ENCODE measurements at regions not wholly inside any gene's neighbourhood (a gene's known extent, or its start where the extent isn't known, plus 50 kb on each side); places are given as distances from the start of the nearest gene placed in this dataset.

DNA sequence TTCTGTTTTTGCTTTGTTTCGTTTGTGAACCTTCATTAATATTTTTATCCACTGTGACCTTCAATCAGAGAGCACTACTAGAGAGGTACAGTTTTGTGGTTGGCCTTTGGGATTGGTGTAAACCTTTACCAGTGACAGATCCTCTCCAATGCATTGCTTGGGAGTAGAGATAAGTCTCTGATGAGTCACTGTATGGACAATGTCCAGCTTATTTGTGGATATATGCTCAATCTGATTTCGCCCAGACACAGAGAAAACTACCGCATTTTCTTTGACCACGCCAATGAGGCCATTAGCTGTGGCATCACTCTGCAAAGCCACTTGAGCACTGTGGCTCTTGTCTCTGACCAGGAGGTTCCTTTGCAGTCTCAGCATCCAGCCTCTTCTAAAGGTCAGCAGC lies 964.7 kb downstream of the TUSC7 start:
- no peak for DNase-seq (ENCODE audit: extremely low spot score)
- ChIA-PET POLR2A (no interaction called here), CTCF (no interaction called here)

DNA sequence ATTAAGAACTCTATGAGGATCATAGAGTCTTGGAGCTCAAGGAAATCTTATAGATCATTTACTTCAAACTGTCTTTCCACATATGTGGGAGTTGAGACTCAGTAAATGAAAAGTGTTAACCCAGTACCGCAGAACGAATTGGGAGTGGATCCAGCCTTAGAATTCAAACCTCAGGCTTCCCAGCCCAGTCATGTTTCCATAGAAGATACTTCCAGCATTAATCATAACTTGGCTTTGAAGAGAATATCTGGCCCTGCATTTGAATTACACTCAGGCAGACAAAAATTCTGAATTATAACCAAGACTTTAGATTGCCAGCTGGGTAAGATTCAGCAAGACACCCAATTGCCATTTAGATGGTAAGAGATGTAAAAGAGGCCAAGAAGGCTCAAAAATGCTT lies 972.0 kb downstream of the TUSC7 start:
- ChIA-PET POLR2A (no interaction called here), CTCF (no interaction called here)
- TF ChIP-seq BHLHE40 (IDR thresholded peaks at IDR 0.05; ENCODE audit: borderline replicate concordance) (no peak), TARDBP (IDR thresholded peaks at IDR 0.05) (no peak), SUZ12 (IDR thresholded peaks at IDR 0.05) (no peak), ARNT (IDR thresholded peaks at IDR 0.05) (no peak), L3MBTL2 (conservative IDR thresholded peaks at IDR 0.05) (no peak), CTBP1 (IDR thresholded peaks at IDR 0.05; ENCODE audit: borderline replicate concordance) (no peak), ELF4 (IDR thresholded peaks at IDR 0.05) (no peak), FOXM1 (IDR thresholded peaks at IDR 0.05; ENCODE audit: borderline replicate concordance) (no peak), FOXK2 (IDR thresholded peaks at IDR 0.05) (no peak), FOXA1 (IDR thresholded peaks at IDR 0.05) (no peak), NFRKB (IDR thresholded peaks at IDR 0.05) (no peak), ZNF384 (IDR thresholded peaks at IDR 0.05) (no peak)
- TF ChIP-seq, protein P1, sequence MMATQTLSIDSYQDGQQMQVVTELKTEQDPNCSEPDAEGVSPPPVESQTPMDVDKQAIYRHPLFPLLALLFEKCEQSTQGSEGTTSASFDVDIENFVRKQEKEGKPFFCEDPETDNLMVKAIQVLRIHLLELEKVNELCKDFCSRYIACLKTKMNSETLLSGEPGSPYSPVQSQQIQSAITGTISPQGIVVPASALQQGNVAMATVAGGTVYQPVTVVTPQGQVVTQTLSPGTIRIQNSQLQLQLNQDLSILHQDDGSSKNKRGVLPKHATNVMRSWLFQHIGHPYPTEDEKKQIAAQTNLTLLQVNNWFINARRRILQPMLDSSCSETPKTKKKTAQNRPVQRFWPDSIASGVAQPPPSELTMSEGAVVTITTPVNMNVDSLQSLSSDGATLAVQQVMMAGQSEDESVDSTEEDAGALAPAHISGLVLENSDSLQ (IDR thresholded peaks at IDR 0.05): no peak
- no peak for DNase-seq (ENCODE audit: extremely low spot score)

More for the DNA sequence above, 964.7 kb downstream of the TUSC7 start:
- TF ChIP-seq SP1 (IDR thresholded peaks at IDR 0.05) (no peak), FOXK2 (IDR thresholded peaks at IDR 0.05) (no peak), ZNF384 (IDR thresholded peaks at IDR 0.05) (no peak)

DNA sequence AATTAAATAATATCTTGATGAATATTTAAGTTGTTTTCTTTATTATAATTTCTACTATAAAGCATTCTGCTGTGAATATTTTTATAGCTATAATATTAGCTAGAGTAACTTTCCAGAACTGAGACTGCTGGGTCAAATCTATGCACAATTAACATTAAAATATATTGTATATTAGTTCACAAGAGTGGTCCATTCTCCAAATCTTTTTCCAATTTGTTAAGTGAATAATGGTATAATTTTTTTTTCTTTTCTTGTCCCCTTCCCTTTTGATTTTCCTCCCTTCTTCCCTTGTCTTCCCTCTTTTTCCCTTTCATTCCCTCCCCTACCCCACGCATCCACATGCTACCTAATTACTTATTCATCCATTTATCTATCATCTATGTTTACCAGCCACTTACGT lies 977.5 kb downstream of the TUSC7 start:
- no peak for DNase-seq (ENCODE audit: extremely low spot score)
- ChIA-PET CTCF (no interaction called here), POLR2A (no interaction called here)
- TF ChIP-seq TARDBP (IDR thresholded peaks at IDR 0.05): no peak
- TF ChIP-seq NFRKB (IDR thresholded peaks at IDR 0.05): no peak
- TF ChIP-seq, protein P1 (IDR thresholded peaks at IDR 0.05): no peak
- no peak for TF ChIP-seq FOXK2 (IDR thresholded peaks at IDR 0.05)
- no peak for TF ChIP-seq SUZ12 (IDR thresholded peaks at IDR 0.05)
- no peak for TF ChIP-seq CTBP1 (IDR thresholded peaks at IDR 0.05; ENCODE audit: borderline replicate concordance)
- TF ChIP-seq ZNF384 (IDR thresholded peaks at IDR 0.05): no peak
- TF ChIP-seq FOXA1 (IDR thresholded peaks at IDR 0.05): no peak
- TF ChIP-seq HDGF (IDR thresholded peaks at IDR 0.05; ENCODE audit: borderline replicate concordance): no peak
- TF ChIP-seq BHLHE40 (IDR thresholded peaks at IDR 0.05; ENCODE audit: borderline replicate concordance): no peak
- no peak for TF ChIP-seq LEF1 (IDR thresholded peaks at IDR 0.05; ENCODE audit: borderline replicate concordance)
- TF ChIP-seq FOXM1 (IDR thresholded peaks at IDR 0.05; ENCODE audit: borderline replicate concordance): no peak
- no peak for TF ChIP-seq ELF4 (IDR thresholded peaks at IDR 0.05)
- TF ChIP-seq L3MBTL2 (conservative IDR thresholded peaks at IDR 0.05): no peak
- no peak for TF ChIP-seq ARNT (IDR thresholded peaks at IDR 0.05)
- TF ChIP-seq SP1 (IDR thresholded peaks at IDR 0.05): no peak

DNA sequence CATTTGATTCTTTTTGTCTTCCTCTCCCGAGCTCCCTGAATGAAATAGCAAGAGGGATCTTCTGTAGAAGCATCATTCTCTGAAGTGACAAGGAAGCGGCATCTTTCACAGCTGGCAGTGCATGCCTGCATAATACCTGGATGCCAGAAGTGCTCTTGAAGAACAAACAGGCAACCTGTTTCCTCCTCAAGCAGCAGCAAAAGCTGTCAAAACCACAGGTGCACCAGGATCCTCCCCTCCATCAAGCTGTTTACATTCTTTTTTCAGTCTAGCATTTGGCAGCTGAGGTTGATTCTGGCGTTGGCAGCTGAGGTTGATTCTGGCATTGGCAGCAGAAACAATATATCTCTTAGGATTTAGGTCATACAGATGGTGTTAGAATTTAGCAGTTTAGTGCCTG lies 979.0 kb downstream of the TUSC7 start:
- ChIA-PET POLR2A (no interaction called here), CTCF (interaction anchor here (0.6 kb wide), 1 partner anchor 171 kb away, joined by 3 read pairs; no protein-coding TSS in a partner anchor)
- DNase-seq (ENCODE audit: extremely low spot score): no peak
- no peak for TF ChIP-seq TARDBP (IDR thresholded peaks at IDR 0.05)
- no peak for TF ChIP-seq CTBP1 (IDR thresholded peaks at IDR 0.05; ENCODE audit: borderline replicate concordance)
- TF ChIP-seq FOXM1 (IDR thresholded peaks at IDR 0.05; ENCODE audit: borderline replicate concordance): no peak
- no peak for TF ChIP-seq ZNF384 (IDR thresholded peaks at IDR 0.05)
- TF ChIP-seq L3MBTL2 (conservative IDR thresholded peaks at IDR 0.05): no peak
- no peak for TF ChIP-seq ELF4 (IDR thresholded peaks at IDR 0.05)

DNA sequence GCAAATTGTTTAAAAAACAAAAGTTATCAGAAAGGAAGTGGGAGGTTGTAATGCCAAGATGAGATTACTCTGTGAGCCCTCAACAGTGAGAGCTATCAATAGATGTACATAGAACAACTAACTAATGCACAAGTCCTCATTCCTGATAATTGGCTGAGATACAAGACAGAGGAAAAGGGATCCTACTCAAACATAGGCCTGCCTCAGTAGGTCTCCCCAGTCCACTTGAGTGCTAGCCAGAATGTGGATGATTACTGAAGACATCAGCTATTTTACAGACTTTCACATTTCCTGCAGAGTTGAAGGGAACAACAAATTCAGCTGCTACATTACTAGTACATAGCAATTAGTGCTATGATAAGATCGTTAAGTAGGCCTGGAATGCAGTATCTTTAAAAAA lies 981.9 kb downstream of the TUSC7 start:
- CTCF ChIA-PET: no interaction called here
- POLR2A ChIA-PET: no interaction called here
- no peak for TF ChIP-seq TARDBP (IDR thresholded peaks at IDR 0.05)
- no peak for TF ChIP-seq SUZ12 (IDR thresholded peaks at IDR 0.05)
- no peak for TF ChIP-seq ELF4 (IDR thresholded peaks at IDR 0.05)
- TF ChIP-seq CTBP1 (IDR thresholded peaks at IDR 0.05; ENCODE audit: borderline replicate concordance): no peak
- TF ChIP-seq FOXA1 (IDR thresholded peaks at IDR 0.05): no peak
- no peak for TF ChIP-seq ZNF384 (IDR thresholded peaks at IDR 0.05)
- TF ChIP-seq, protein P1 (IDR thresholded peaks at IDR 0.05): no peak
- TF ChIP-seq LEF1 (IDR thresholded peaks at IDR 0.05; ENCODE audit: borderline replicate concordance): no peak
- no peak for TF ChIP-seq ARNT (IDR thresholded peaks at IDR 0.05)
- no peak for TF ChIP-seq HDGF (IDR thresholded peaks at IDR 0.05; ENCODE audit: borderline replicate concordance)
- no peak for TF ChIP-seq BHLHE40 (IDR thresholded peaks at IDR 0.05; ENCODE audit: borderline replicate concordance)
- no peak for DNase-seq (ENCODE audit: extremely low spot score)

DNA sequence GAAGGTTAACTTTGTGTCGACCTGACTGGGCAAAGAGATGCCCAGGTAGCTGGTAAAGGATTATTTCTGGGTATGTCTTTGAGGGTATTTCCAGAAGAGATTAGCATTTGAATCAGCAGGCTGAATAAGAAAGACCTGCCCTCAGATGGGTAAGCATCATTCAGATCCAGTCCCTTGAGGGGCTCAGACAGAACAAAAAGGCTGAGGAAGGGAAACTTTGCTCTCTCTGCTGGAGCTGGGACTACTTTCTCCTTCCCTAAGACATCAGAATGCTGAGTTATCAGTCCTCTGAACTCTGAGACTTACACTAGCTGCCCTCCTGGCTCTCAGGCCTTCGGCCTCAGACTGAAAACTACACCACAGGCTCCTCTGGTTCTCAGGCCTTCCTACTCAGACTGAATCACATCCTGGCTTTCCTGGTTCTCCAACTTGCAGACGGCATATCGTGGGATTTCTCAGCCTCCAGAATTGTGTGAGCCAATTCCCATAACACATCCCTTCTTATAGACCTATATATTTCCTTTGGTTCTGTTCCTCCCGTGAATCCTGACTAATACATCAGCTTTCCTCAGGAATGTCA lies 982.9 kb downstream of the TUSC7 start:
- TF ChIP-seq BHLHE40 (IDR thresholded peaks at IDR 0.05; ENCODE audit: borderline replicate concordance): no peak
- no peak for TF ChIP-seq ARNT (IDR thresholded peaks at IDR 0.05)
- TF ChIP-seq, protein P1 (IDR thresholded peaks at IDR 0.05): no peak
- no peak for TF ChIP-seq FOXK2 (IDR thresholded peaks at IDR 0.05)
- TF ChIP-seq SUZ12 (IDR thresholded peaks at IDR 0.05): no peak
- TF ChIP-seq L3MBTL2 (conservative IDR thresholded peaks at IDR 0.05): no peak
- TF ChIP-seq HDGF (IDR thresholded peaks at IDR 0.05; ENCODE audit: borderline replicate concordance): no peak
- ChIA-PET POLR2A (no interaction called here), CTCF (no interaction called here)
- no peak for DNase-seq (ENCODE audit: extremely low spot score)
